OCI-LY7 (cell line): ENCODE measurements at regions not wholly inside any gene's neighbourhood (a gene's known extent, or its start where the extent isn't known, plus 50 kb on each side); places are given as distances from the start of the nearest gene placed in this dataset.

Source experiments
- EZH2phosphoT487 ChIP-seq: fragments of 200-600 bp; sonication (generic); IDR thresholded peaks from 2 replicates; pipeline ENCODE4 v1.6.1; 2018; ENCODE audit warnings: low read depth, borderline replicate concordance, mild to moderate bottlenecking, mixed run types, antibody characterized with exemption, low read length, moderate library complexity, mixed read lengths
- TF ChIP-seq, protein P1 (sequence below): fragments of 200-600 bp; sonication (generic); conservative IDR thresholded peaks from 2 replicates; pipeline ENCODE4 v1.5.1; 2014; ENCODE audit warnings: mild to moderate bottlenecking, antibody characterized with exemption, low read length, moderate library complexity, mixed read lengths

DNA sequence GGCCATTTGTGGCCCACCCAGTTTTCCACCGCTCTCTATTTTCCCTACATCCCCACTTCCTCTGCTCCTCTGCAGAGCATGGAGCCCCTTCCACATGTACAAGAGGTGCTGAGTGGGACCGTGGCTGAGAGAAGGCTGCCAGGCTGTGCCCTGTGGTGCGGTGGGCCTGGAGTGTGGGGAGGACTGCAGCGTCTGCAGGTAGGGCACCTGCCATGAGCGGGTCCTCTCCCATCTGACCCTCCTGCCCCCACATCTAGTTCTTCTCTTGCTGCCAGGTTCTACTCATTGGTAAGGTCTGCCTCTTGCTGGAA is 145.6 kb upstream of the FAM20C start:
- TF ChIP-seq, protein P1, sequence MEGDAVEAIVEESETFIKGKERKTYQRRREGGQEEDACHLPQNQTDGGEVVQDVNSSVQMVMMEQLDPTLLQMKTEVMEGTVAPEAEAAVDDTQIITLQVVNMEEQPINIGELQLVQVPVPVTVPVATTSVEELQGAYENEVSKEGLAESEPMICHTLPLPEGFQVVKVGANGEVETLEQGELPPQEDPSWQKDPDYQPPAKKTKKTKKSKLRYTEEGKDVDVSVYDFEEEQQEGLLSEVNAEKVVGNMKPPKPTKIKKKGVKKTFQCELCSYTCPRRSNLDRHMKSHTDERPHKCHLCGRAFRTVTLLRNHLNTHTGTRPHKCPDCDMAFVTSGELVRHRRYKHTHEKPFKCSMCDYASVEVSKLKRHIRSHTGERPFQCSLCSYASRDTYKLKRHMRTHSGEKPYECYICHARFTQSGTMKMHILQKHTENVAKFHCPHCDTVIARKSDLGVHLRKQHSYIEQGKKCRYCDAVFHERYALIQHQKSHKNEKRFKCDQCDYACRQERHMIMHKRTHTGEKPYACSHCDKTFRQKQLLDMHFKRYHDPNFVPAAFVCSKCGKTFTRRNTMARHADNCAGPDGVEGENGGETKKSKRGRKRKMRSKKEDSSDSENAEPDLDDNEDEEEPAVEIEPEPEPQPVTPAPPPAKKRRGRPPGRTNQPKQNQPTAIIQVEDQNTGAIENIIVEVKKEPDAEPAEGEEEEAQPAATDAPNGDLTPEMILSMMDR = no peak
- TF ChIP-seq EZH2phosphoT487 = no peak
